K562 (cell line): ENCODE measurements at regions not wholly inside any gene's neighbourhood (a gene's known extent, or its start where the extent isn't known, plus 50 kb on each side); places are given as distances from the start of the nearest gene placed in this dataset.
"Not testable (repeated sequence)": the region's sequence is repeated elsewhere in the genome, so short reads cannot be mapped to it uniquely, and the experiment has no call there.

Experiments
- ETV5 ChIP-seq: sonication (generic); formaldehyde crosslinking; IDR thresholded peaks from 2 replicates; pipeline ENCODE4 v1.4.0; 2020; ENCODE audit warnings: low read depth, mild to moderate bottlenecking, missing genetic modification reagents
- NFYB ChIP-seq: IDR thresholded peaks from 2 replicates; pipeline ENCODE4 v1.6.1; 2011; ENCODE audit warnings: mild to moderate bottlenecking, moderate library complexity; ENCODE audit not compliant: insufficient read length; ENCODE audit errors: extremely low read depth
- RAD21 ChIP-seq, 2 experiments: fragments of 250-450 bp in 1 of 2; fragments of 450-650 bp in 1 of 2; sonication (Bioruptor Pico) in 1 of 2; formaldehyde crosslinking in 1 of 2; IDR thresholded peaks in 1 of 2; conservative IDR thresholded peaks in 1 of 2; 2 replicates each; pipeline versions ENCODE4 v1.4.0 to v1.8.0; 2020 to 2022; ENCODE audit warnings: mild to moderate bottlenecking in 2 of 2, moderate library complexity in 1 of 2
- SP1 ChIP-seq: sonication (generic); formaldehyde crosslinking; IDR thresholded peaks from 2 replicates; pipeline ENCODE4 v1.8.1; 2022; ENCODE audit warnings: mild to moderate bottlenecking, missing genetic modification reagents
- ZC3H8 ChIP-seq: fragments of 450-650 bp; IDR thresholded peaks from 2 replicates; pipeline ENCODE4 v1.6.1; 2017
- TF ChIP-seq, protein P1 (sequence below): sonication (generic); formaldehyde crosslinking; IDR thresholded peaks from 2 replicates; pipeline ENCODE4 v1.8.0; 2022; ENCODE audit warnings: missing genetic modification reagents, mild to moderate bottlenecking, borderline replicate concordance
- TF ChIP-seq, protein P2 (sequence below): sonication (generic); formaldehyde crosslinking; IDR thresholded peaks from 2 replicates; pipeline ENCODE4 v1.9.0; 2022; ENCODE audit warnings: mild to moderate bottlenecking, missing genetic modification reagents
- TF ChIP-seq, protein P3 (sequence below): fragments of 450-650 bp; IDR thresholded peaks from 2 replicates; pipeline ENCODE4 v1.6.1; 2018; ENCODE audit warnings: mild to moderate bottlenecking, low read depth; ENCODE audit not compliant: partially characterized antibody
- TF ChIP-seq, protein P4 (sequence below): fragments of 250-450 bp; sonication (Bioruptor Pico); IDR thresholded peaks from 2 replicates; pipeline ENCODE4 v1.4.0; 2020; ENCODE audit warnings: mild to moderate bottlenecking, moderate library complexity, borderline replicate concordance
- TF ChIP-seq, protein P5 (sequence below), 3 experiments: IDR thresholded peaks in 2 of 3; conservative IDR thresholded peaks in 1 of 3; 2 replicates each; pipeline ENCODE4 v1.5.1; 2011 to 2012; ENCODE audit warnings: low read length in 3 of 3, mild to moderate bottlenecking in 3 of 3, control low read depth in 2 of 3, improper control_type of control experiment in 1 of 3, inconsistent platforms in 1 of 3, low read depth in 1 of 3, mixed read lengths in 1 of 3, moderate library complexity in 1 of 3; ENCODE audit not compliant: insufficient read depth in 2 of 3

DNA sequence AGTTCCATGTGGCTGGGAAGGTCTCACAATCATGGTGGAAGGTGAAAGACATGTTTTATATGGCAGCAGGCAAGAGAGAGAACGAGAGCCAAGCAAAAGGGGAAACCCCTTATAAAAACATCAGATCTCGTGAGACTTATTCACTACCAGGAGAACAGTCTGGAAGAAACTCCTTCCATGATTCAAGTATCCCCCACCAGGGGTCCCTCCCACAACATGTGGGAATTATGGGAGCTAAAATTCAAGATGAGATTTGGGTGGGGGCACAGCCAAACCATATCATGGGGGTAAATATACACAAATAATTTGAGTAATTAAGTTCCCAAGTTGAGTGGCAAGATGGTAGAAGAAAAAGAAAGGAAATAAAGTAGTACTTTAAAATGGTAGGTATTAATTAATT lies 91.0 kb upstream of the CCDC91 start:
- peak; percentile 8 to 54; a peak in 3 of 4 replicates for TF ChIP-seq RAD21 (CRISPR knock-in tag; conservative IDR thresholded peaks at IDR 0.05 in 1 of 2, IDR thresholded peaks at IDR 0.05 in 1 of 2)
- TF ChIP-seq ZC3H8; ETV5 (CRISPR knock-in tag); SP1 (CRISPR knock-in tag); NFYB: not testable (repeated sequence)
- TF ChIP-seq, protein P1, sequence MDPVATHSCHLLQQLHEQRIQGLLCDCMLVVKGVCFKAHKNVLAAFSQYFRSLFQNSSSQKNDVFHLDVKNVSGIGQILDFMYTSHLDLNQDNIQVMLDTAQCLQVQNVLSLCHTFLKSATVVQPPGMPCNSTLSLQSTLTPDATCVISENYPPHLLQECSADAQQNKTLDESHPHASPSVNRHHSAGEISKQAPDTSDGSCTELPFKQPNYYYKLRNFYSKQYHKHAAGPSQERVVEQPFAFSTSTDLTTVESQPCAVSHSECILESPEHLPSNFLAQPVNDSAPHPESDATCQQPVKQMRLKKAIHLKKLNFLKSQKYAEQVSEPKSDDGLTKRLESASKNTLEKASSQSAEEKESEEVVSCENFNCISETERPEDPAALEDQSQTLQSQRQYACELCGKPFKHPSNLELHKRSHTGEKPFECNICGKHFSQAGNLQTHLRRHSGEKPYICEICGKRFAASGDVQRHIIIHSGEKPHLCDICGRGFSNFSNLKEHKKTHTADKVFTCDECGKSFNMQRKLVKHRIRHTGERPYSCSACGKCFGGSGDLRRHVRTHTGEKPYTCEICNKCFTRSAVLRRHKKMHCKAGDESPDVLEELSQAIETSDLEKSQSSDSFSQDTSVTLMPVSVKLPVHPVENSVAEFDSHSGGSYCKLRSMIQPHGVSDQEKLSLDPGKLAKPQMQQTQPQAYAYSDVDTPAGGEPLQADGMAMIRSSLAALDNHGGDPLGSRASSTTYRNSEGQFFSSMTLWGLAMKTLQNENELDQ (CRISPR knock-in tag): not testable (repeated sequence)
- TF ChIP-seq, protein P2, sequence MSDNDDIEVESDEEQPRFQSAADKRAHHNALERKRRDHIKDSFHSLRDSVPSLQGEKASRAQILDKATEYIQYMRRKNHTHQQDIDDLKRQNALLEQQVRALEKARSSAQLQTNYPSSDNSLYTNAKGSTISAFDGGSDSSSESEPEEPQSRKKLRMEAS (CRISPR knock-in tag): not testable (repeated sequence)
- TF ChIP-seq, protein P3, sequence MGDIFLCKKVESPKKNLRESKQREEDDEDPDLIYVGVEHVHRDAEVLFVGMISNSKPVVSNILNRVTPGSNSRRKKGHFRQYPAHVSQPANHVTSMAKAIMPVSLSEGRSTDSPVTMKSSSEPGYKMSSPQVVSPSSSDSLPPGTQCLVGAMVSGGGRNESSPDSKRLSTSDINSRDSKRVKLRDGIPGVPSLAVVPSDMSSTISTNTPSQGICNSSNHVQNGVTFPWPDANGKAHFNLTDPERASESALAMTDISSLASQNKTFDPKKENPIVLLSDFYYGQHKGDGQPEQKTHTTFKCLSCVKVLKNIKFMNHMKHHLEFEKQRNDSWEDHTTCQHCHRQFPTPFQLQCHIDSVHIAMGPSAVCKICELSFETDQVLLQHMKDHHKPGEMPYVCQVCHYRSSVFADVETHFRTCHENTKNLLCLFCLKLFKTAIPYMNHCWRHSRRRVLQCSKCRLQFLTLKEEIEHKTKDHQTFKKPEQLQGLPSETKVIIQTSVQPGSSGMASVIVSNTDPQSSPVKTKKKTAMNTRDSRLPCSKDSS: not testable (repeated sequence)
- TF ChIP-seq, protein P4, sequence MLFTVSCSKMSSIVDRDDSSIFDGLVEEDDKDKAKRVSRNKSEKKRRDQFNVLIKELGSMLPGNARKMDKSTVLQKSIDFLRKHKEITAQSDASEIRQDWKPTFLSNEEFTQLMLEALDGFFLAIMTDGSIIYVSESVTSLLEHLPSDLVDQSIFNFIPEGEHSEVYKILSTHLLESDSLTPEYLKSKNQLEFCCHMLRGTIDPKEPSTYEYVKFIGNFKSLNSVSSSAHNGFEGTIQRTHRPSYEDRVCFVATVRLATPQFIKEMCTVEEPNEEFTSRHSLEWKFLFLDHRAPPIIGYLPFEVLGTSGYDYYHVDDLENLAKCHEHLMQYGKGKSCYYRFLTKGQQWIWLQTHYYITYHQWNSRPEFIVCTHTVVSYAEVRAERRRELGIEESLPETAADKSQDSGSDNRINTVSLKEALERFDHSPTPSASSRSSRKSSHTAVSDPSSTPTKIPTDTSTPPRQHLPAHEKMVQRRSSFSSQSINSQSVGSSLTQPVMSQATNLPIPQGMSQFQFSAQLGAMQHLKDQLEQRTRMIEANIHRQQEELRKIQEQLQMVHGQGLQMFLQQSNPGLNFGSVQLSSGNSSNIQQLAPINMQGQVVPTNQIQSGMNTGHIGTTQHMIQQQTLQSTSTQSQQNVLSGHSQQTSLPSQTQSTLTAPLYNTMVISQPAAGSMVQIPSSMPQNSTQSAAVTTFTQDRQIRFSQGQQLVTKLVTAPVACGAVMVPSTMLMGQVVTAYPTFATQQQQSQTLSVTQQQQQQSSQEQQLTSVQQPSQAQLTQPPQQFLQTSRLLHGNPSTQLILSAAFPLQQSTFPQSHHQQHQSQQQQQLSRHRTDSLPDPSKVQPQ: not testable (repeated sequence)
- TF ChIP-seq, protein P5, sequence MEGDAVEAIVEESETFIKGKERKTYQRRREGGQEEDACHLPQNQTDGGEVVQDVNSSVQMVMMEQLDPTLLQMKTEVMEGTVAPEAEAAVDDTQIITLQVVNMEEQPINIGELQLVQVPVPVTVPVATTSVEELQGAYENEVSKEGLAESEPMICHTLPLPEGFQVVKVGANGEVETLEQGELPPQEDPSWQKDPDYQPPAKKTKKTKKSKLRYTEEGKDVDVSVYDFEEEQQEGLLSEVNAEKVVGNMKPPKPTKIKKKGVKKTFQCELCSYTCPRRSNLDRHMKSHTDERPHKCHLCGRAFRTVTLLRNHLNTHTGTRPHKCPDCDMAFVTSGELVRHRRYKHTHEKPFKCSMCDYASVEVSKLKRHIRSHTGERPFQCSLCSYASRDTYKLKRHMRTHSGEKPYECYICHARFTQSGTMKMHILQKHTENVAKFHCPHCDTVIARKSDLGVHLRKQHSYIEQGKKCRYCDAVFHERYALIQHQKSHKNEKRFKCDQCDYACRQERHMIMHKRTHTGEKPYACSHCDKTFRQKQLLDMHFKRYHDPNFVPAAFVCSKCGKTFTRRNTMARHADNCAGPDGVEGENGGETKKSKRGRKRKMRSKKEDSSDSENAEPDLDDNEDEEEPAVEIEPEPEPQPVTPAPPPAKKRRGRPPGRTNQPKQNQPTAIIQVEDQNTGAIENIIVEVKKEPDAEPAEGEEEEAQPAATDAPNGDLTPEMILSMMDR (IDR thresholded peaks at IDR 0.05 in 2 of 3, conservative IDR thresholded peaks at IDR 0.05 in 1 of 3; ENCODE audit: insufficient read depth in 2 of 3, low read depth in 1 of 3, low read length in 3 of 3): peak in 1 of 3 experiments; percentile 18; a peak in 1 of 6 replicates
